DOHH2 (cell line): ENCODE measurements at regions not wholly inside any gene's neighbourhood (a gene's known extent, or its start where the extent isn't known, plus 50 kb on each side); places are given as distances from the start of the nearest gene placed in this dataset.

ENCODE experiments used
- CTCF ChIP-seq: fragments of 200-600 bp; sonication (generic); IDR thresholded peaks from one replicate; pipeline ENCODE4 v1.5.1; 2014; ENCODE audit warnings: antibody characterized with exemption, mild to moderate bottlenecking, low read depth, low read length; ENCODE audit not compliant: poor library complexity, severe bottlenecking
- EZH2phosphoT487 ChIP-seq: fragments of 200-600 bp; sonication (generic); IDR thresholded peaks from 2 replicates; pipeline ENCODE4 v1.6.1; 2017; ENCODE audit warnings: borderline replicate concordance, mild to moderate bottlenecking, antibody characterized with exemption, low read length, moderate library complexity, mixed read lengths

GRCh38 chr12:115478505-115478904, 794.5 kb upstream of the TBX3 start:
- no peak for TF ChIP-seq EZH2phosphoT487
- TF ChIP-seq CTCF: no peak
